ENCODE measurements at regions not wholly inside any gene's neighbourhood (a gene's known extent, or its start where the extent isn't known, plus 50 kb on each side); places are given as distances from the start of the nearest gene placed in this dataset.

- DNase-seq (ENCODE audit: low read depth, low spot score) (no peak), FAIRE-seq (peak; percentile 86)
- peak overlapping the region; percentile 58 for H3K9ac ChIP-seq (ENCODE audit: control insufficient read depth, extremely low read depth, insufficient read depth, low read length)
- H4K20me1 ChIP-seq (ENCODE audit: control insufficient read depth, extremely low read depth, insufficient read depth, low read length): no peaks in the 10 kb centered on the region
- H3K9me1 ChIP-seq (ENCODE audit: control insufficient read depth, extremely low read depth, insufficient read depth, low read length): no peaks in the 10 kb centered on the region
- dilution Hi-C loops (cut with MboI; ENCODE audit: extremely low pct_ligation_motif_present, low sequenced_read_pairs): no loop called here
- peaks cover 38% of the 10 kb centered on the region for H3K4me1 ChIP-seq (ENCODE audit: control insufficient read depth, extremely low read depth, insufficient read depth, low read length)
- H3K27me3 ChIP-seq (ENCODE audit: control insufficient read depth, extremely low read depth, insufficient read depth, low read length): no peaks in the 10 kb centered on the region
- no peak for TF ChIP-seq CTCF (optimal IDR thresholded peaks at IDR 0.05 in 1 of 3, IDR thresholded peaks at IDR 0.05 in 1 of 3, conservative IDR thresholded peaks at IDR 0.05 in 1 of 3; ENCODE audit: extremely low read depth in 1 of 3, insufficient read depth in 2 of 3, low read length in 3 of 3)
- TF ChIP-seq EZH2 (IDR thresholded peaks at IDR 0.05; ENCODE audit: low read length): no peak
- no peaks in the 10 kb centered on the region for H3K79me2 ChIP-seq (ENCODE audit: control insufficient read depth, insufficient read depth, low read length)
- peak overlapping the region; percentile 85 for H3K27ac ChIP-seq (ENCODE audit: control insufficient read depth, insufficient read depth, low read length)
- H3K9me3 ChIP-seq (ENCODE audit: control insufficient read depth, low read depth, low read length): no peaks in the 10 kb centered on the region
- H3K36me3 ChIP-seq (ENCODE audit: control insufficient read depth in 2 of 2, extremely low read depth in 1 of 2, insufficient read depth in 2 of 2, low read length in 2 of 2): no peaks in the 10 kb centered on the region
- H2AFZ ChIP-seq (ENCODE audit: control insufficient read depth, low read length): no peak overlapping the region
- no peak overlapping the region for H3K4me3 ChIP-seq (ENCODE audit: control insufficient read depth in 2 of 3, extremely low read depth in 1 of 3, insufficient read depth in 2 of 3, low read depth in 1 of 3, low read length in 3 of 3)
- peak overlapping the region; percentile 19 for H3K4me2 ChIP-seq (ENCODE audit: control insufficient read depth, extremely low read depth, insufficient read depth, low read depth, low read length)
These were observed 112.1 kb downstream of the ADRB2 start for GRCh38 chr5:148938522-148938882.

- Histone ChIP-seq H3K4me1 (ENCODE audit: control insufficient read depth, extremely low read depth, insufficient read depth, low read length) (peaks cover 38% of the 10 kb centered on the region), H3K27ac (ENCODE audit: control insufficient read depth, insufficient read depth, low read length) (peak overlapping the region; percentile 85), H3K9ac (ENCODE audit: control insufficient read depth, extremely low read depth, insufficient read depth, low read length) (no peak overlapping the region), H3K4me3 (ENCODE audit: control insufficient read depth in 2 of 3, extremely low read depth in 1 of 3, insufficient read depth in 2 of 3, low read depth in 1 of 3, low read length in 3 of 3) (no peak overlapping the region), H4K20me1 (ENCODE audit: control insufficient read depth, extremely low read depth, insufficient read depth, low read length) (no peaks in the 10 kb centered on the region), H2AFZ (ENCODE audit: control insufficient read depth, low read length) (no peak overlapping the region), H3K36me3 (ENCODE audit: control insufficient read depth in 2 of 2, extremely low read depth in 1 of 2, insufficient read depth in 2 of 2, low read length in 2 of 2) (no peaks in the 10 kb centered on the region), H3K27me3 (ENCODE audit: control insufficient read depth, extremely low read depth, insufficient read depth, low read length) (no peaks in the 10 kb centered on the region), H3K9me3 (ENCODE audit: control insufficient read depth, low read depth, low read length) (no peaks in the 10 kb centered on the region), H3K9me1 (ENCODE audit: control insufficient read depth, extremely low read depth, insufficient read depth, low read length) (no peaks in the 10 kb centered on the region), H3K79me2 (ENCODE audit: control insufficient read depth, insufficient read depth, low read length) (no peaks in the 10 kb centered on the region), H3K4me2 (ENCODE audit: control insufficient read depth, extremely low read depth, insufficient read depth, low read depth, low read length) (peak overlapping the region; percentile 12)
- peak; percentile 81 for FAIRE-seq
- dilution Hi-C loops (cut with MboI; ENCODE audit: extremely low pct_ligation_motif_present, low sequenced_read_pairs): no loop called here
- TF ChIP-seq CTCF (optimal IDR thresholded peaks at IDR 0.05 in 1 of 3, IDR thresholded peaks at IDR 0.05 in 1 of 3, conservative IDR thresholded peaks at IDR 0.05 in 1 of 3; ENCODE audit: extremely low read depth in 1 of 3, insufficient read depth in 2 of 3, low read length in 3 of 3) (no peak), EZH2 (IDR thresholded peaks at IDR 0.05; ENCODE audit: low read length) (no peak)
- no peak for DNase-seq (ENCODE audit: low read depth, low spot score)
These were observed 113.3 kb downstream of the ADRB2 start for GRCh38 chr5:148939676-148940075.
